D341Med (cell line): ENCODE measurements at regions not wholly inside any gene's neighbourhood (a gene's known extent, or its start where the extent isn't known, plus 50 kb on each side); places are given as distances from the start of the nearest gene placed in this dataset.
A peak's percentile ranks its signal among the peaks of the same experiment; 100 is the strongest.

Experiments
- DNase-seq: peaks from one replicate; pipeline ENCODE4 v3.0.0; 2012; ENCODE audit warnings: low spot score

- DNase-seq: no peak
Measured at GRCh38 chr2:216553482-216554240, 55.0 kb downstream of the RPL37A start.

- no peak for DNase-seq
Measured at GRCh38 chr2:216554286-216554685, 55.6 kb downstream of the RPL37A start.

GRCh38 chr2:216554755-216555154 lies 56.1 kb downstream of the RPL37A start:
- DNase-seq: no peak

- DNase-seq: peak; percentile 44
Measured at GRCh38 chr2:216555274-216555673, 56.6 kb downstream of the RPL37A start.

- DNase-seq: no peak
Measured at GRCh38 chr2:216556202-216556601, 57.6 kb downstream of the RPL37A start.

GRCh38 chr2:216557413-216557812 lies 58.8 kb downstream of the RPL37A start:
- DNase-seq: no peak

- DNase-seq: no peak
Measured at GRCh38 chr2:216557820-216558219, 59.2 kb downstream of the RPL37A start.

GRCh38 chr2:216559625-216560156 lies 61.0 kb downstream of the RPL37A start:
- DNase-seq: no peak

- DNase-seq: no peak
Measured at GRCh38 chr2:216560838-216561270, 62.2 kb downstream of the RPL37A start.

- no peak for DNase-seq
Measured at GRCh38 chr2:216562696-216563435, 64.2 kb downstream of the RPL37A start.

- DNase-seq: no peak
Measured at GRCh38 chr2:216563646-216564045, 65.0 kb downstream of the RPL37A start.

GRCh38 chr2:216564611-216565010 lies 66.0 kb downstream of the RPL37A start:
- DNase-seq: no peak

- DNase-seq: no peak
Measured at GRCh38 chr2:216565956-216566355, 67.3 kb upstream of the IGFBP2 start.

GRCh38 chr2:216568576-216568975 lies 64.6 kb upstream of the IGFBP2 start:
- DNase-seq: no peak

- no peak for DNase-seq
Measured at GRCh38 chr2:216569765-216570164, 63.5 kb upstream of the IGFBP2 start.

GRCh38 chr2:216570357-216570756 lies 62.9 kb upstream of the IGFBP2 start:
- DNase-seq: no peak

GRCh38 chr2:216571178-216571908 lies 61.9 kb upstream of the IGFBP2 start:
- DNase-seq: no peak

GRCh38 chr2:216571909-216572513 lies 61.2 kb upstream of the IGFBP2 start:
- no peak for DNase-seq

- no peak for DNase-seq
Measured at GRCh38 chr2:216572582-216573578, 60.3 kb upstream of the IGFBP2 start.

GRCh38 chr2:216574046-216574445 lies 59.2 kb upstream of the IGFBP2 start:
- no peak for DNase-seq

GRCh38 chr2:216574586-216574985 lies 58.6 kb upstream of the IGFBP2 start:
- DNase-seq: no peak
